HG02970 (cell line): ENCODE measurements at regions not wholly inside any gene's neighbourhood (a gene's known extent, or its start where the extent isn't known, plus 50 kb on each side); places are given as distances from the start of the nearest gene placed in this dataset.

ENCODE experiments used
- ATAC-seq: cut with Tn5 transposase; IDR thresholded peaks from one replicate; pipeline ENCODE4 v1.9.1; 2021; ENCODE audit warnings: mild to moderate bottlenecking, moderate library complexity, moderate number of reproducible peaks; ENCODE audit not compliant: unreplicated experiment, low FRiP score

- no peak for ATAC-seq
Observed at GRCh38 chr6:168739381-168739780, 298.4 kb downstream of the SMOC2 start.

- no peak for ATAC-seq
Observed at GRCh38 chr6:168737481-168737880, 296.5 kb downstream of the SMOC2 start.

GRCh38 chr6:168737014-168737413 lies 296.0 kb downstream of the SMOC2 start:
- no peak for ATAC-seq

GRCh38 chr6:168736039-168736438 lies 295.1 kb downstream of the SMOC2 start:
- no peak for ATAC-seq

GRCh38 chr6:168735268-168735949 lies 294.4 kb downstream of the SMOC2 start:
- ATAC-seq, result no peak

GRCh38 chr6:168734523-168734922 lies 293.5 kb downstream of the SMOC2 start:
- no peak for ATAC-seq

GRCh38 chr6:168732676-168733075 lies 291.7 kb downstream of the SMOC2 start:
- ATAC-seq, result no peak

GRCh38 chr6:168730931-168731716 lies 290.1 kb downstream of the SMOC2 start:
- no peak for ATAC-seq

- ATAC-seq, result no peak
Observed at GRCh38 chr6:168728056-168728455, 287.1 kb downstream of the SMOC2 start.

- no peak for ATAC-seq
Observed at GRCh38 chr6:168726312-168726856, 285.4 kb downstream of the SMOC2 start.

- no peak for ATAC-seq
Observed at GRCh38 chr6:168725802-168726201, 284.8 kb downstream of the SMOC2 start.

GRCh38 chr6:168724669-168725570 lies 283.9 kb downstream of the SMOC2 start:
- ATAC-seq, result no peak

- ATAC-seq, result no peak
Observed at GRCh38 chr6:168724033-168724432, 283.0 kb downstream of the SMOC2 start.

- no peak for ATAC-seq
Observed at GRCh38 chr6:168722397-168722796, 281.4 kb downstream of the SMOC2 start.

- no peak for ATAC-seq
Observed at GRCh38 chr6:168721571-168721970, 280.6 kb downstream of the SMOC2 start.

- no peak for ATAC-seq
Observed at GRCh38 chr6:168719901-168720300, 278.9 kb downstream of the SMOC2 start.

GRCh38 chr6:168718821-168719475 lies 278.0 kb downstream of the SMOC2 start:
- no peak for ATAC-seq
